HCEC 1CT (cell line): ENCODE measurements at regions not wholly inside any gene's neighbourhood (a gene's known extent, or its start where the extent isn't known, plus 50 kb on each side); places are given as distances from the start of the nearest gene placed in this dataset.

Experiments used
- DNase-seq: peaks from one replicate; pipeline ENCODE4 v3.0.0-alpha.2; 2017

GRCh38 chr2:64222351-64222750 lies 78.1 kb upstream of the PELI1 start:
- DNase-seq = no peak

GRCh38 chr2:64223055-64223454 lies 78.8 kb upstream of the PELI1 start:
- DNase-seq = no peak

GRCh38 chr2:64225491-64225890 lies 81.3 kb upstream of the PELI1 start:
- DNase-seq = peak; percentile 49

- DNase-seq = no peak
Observed at GRCh38 chr2:64226611-64227010, 82.4 kb upstream of the PELI1 start.

GRCh38 chr2:64227603-64228125 lies 83.4 kb upstream of the PELI1 start:
- DNase-seq = no peak

- DNase-seq = peak; percentile 61
Observed at GRCh38 chr2:64228126-64228678, 84.0 kb upstream of the PELI1 start.

- DNase-seq = no peak
Observed at GRCh38 chr2:64228918-64229317, 84.7 kb upstream of the PELI1 start.

GRCh38 chr2:64230540-64230939 lies 86.3 kb upstream of the PELI1 start:
- no peak for DNase-seq

- DNase-seq = no peak
Observed at GRCh38 chr2:64232266-64232665, 88.0 kb upstream of the PELI1 start.

GRCh38 chr2:64233376-64233922 lies 89.2 kb upstream of the PELI1 start:
- DNase-seq = no peak

- DNase-seq = no peak
Observed at GRCh38 chr2:64234150-64234549, 89.9 kb upstream of the PELI1 start.

- DNase-seq = no peak
Observed at GRCh38 chr2:64234785-64235184, 90.6 kb upstream of the PELI1 start.

GRCh38 chr2:64237266-64237665 lies 93.0 kb upstream of the PELI1 start:
- DNase-seq = no peak

GRCh38 chr2:64238799-64239198 lies 94.6 kb upstream of the PELI1 start:
- no peak for DNase-seq

GRCh38 chr2:64243081-64244036 lies 99.1 kb upstream of the PELI1 start:
- no peak for DNase-seq

- no peak for DNase-seq
Observed at GRCh38 chr2:64244037-64244416, 99.8 kb upstream of the PELI1 start.

- no peak for DNase-seq
Observed at GRCh38 chr2:64245631-64246030, 101.4 kb upstream of the PELI1 start.

GRCh38 chr2:64246962-64247361 lies 102.7 kb upstream of the PELI1 start:
- no peak for DNase-seq

- DNase-seq = no peak
Observed at GRCh38 chr2:64249426-64249825, 105.2 kb upstream of the PELI1 start.

- DNase-seq = no peak
Observed at GRCh38 chr2:64250063-64250462, 105.8 kb upstream of the PELI1 start.

GRCh38 chr2:64250751-64251423 lies 106.7 kb upstream of the PELI1 start:
- DNase-seq = no peak

- no peak for DNase-seq
Observed at GRCh38 chr2:64251497-64252250, 107.5 kb upstream of the PELI1 start.
